Parathyroid adenoma (tissue), 2 donors: ENCODE measurements at regions not wholly inside any gene's neighbourhood (a gene's known extent, or its start where the extent isn't known, plus 50 kb on each side); places are given as distances from the start of the nearest gene placed in this dataset.

Source experiments
- H2AFZ ChIP-seq: fragments of 300-600 bp; sonication (generic); one replicate; pipeline ENCODE4 v1.7.0; 2017; ENCODE audit warnings: antibody characterized with exemption, mild to moderate bottlenecking
- H3K27ac ChIP-seq: fragments of 300-600 bp; sonication (generic); one replicate; pipeline ENCODE4 v1.7.0; 2017
- H3K27me3 ChIP-seq: fragments of 300-600 bp; sonication (generic); one replicate; pipeline ENCODE4 v1.7.0; 2017; ENCODE audit warnings: low read length; ENCODE audit not compliant: control insufficient read depth, insufficient read depth
- H3K36me3 ChIP-seq: fragments of 300-600 bp; sonication (generic); one replicate; pipeline ENCODE4 v1.7.0; 2017; ENCODE audit warnings: low read length; ENCODE audit not compliant: control insufficient read depth, insufficient read depth
- H3K4me1 ChIP-seq: fragments of 300-600 bp; sonication (generic); one replicate; pipeline ENCODE4 v1.7.0; 2017; ENCODE audit warnings: control low read depth
- H3K4me2 ChIP-seq: fragments of 300-600 bp; sonication (generic); one replicate; pipeline ENCODE4 v1.7.0; 2017; ENCODE audit warnings: low read length
- H3K4me3 ChIP-seq: fragments of 300-600 bp; sonication (generic); one replicate; pipeline ENCODE4 v1.7.0; 2017; ENCODE audit warnings: low read depth, low read length
- H3K79me2 ChIP-seq: fragments of 300-600 bp; sonication (generic); one replicate; pipeline ENCODE4 v1.7.0; 2017; ENCODE audit warnings: control low read depth
- H3K9ac ChIP-seq: fragments of 300-600 bp; sonication (generic); one replicate; pipeline ENCODE4 v1.7.0; 2017; ENCODE audit warnings: mild to moderate bottlenecking
- H3K9me3 ChIP-seq: fragments of 300-600 bp; sonication (generic); one replicate; pipeline ENCODE4 v1.7.0; 2017; ENCODE audit warnings: low read length; ENCODE audit not compliant: control insufficient read depth
- CTCF ChIP-seq: fragments of 300-600 bp; sonication (generic); IDR thresholded peaks from one replicate; pipeline ENCODE4 v1.7.0; 2017; ENCODE audit warnings: antibody characterized with exemption, mild to moderate bottlenecking
- donor health status: primary hyperparathyroidism.

- H3K27ac ChIP-seq = no peak overlapping the region
- H3K79me2 ChIP-seq = no peaks in the 10 kb centered on the region
- H2AFZ ChIP-seq = no peak overlapping the region
- no peaks in the 10 kb centered on the region for H3K27me3 ChIP-seq
- H3K4me2 ChIP-seq = no peak overlapping the region
- H3K4me1 ChIP-seq = no peaks in the 10 kb centered on the region
- no peak overlapping the region for H3K9ac ChIP-seq
- no peak for TF ChIP-seq CTCF
- no peak overlapping the region for H3K4me3 ChIP-seq
- no peaks in the 10 kb centered on the region for H3K9me3 ChIP-seq
- H3K36me3 ChIP-seq = no peaks in the 10 kb centered on the region
These were observed 144.8 kb upstream of the GLI2 start for GRCh38 chr2:120590841-120591240.

- Histone ChIP-seq H3K36me3 (no peaks in the 10 kb centered on the region), H3K27ac (no peak overlapping the region), H3K4me1 (no peaks in the 10 kb centered on the region), H3K4me3 (no peak overlapping the region), H3K9me3 (no peaks in the 10 kb centered on the region), H2AFZ (no peak overlapping the region), H3K9ac (no peak overlapping the region), H3K4me2 (no peak overlapping the region), H3K79me2 (no peaks in the 10 kb centered on the region), H3K27me3 (no peaks in the 10 kb centered on the region)
- no peak for TF ChIP-seq CTCF
These were observed 144.1 kb upstream of the GLI2 start for GRCh38 chr2:120591572-120591971.

- no peaks in the 10 kb centered on the region for H3K79me2 ChIP-seq
- no peaks in the 10 kb centered on the region for H3K9me3 ChIP-seq
- no peak overlapping the region for H3K9ac ChIP-seq
- H3K27ac ChIP-seq = no peak overlapping the region
- H3K27me3 ChIP-seq = no peaks in the 10 kb centered on the region
- no peak for TF ChIP-seq CTCF
- H3K4me3 ChIP-seq = no peak overlapping the region
- no peaks in the 10 kb centered on the region for H3K4me1 ChIP-seq
- no peaks in the 10 kb centered on the region for H3K36me3 ChIP-seq
- no peak overlapping the region for H2AFZ ChIP-seq
- no peak overlapping the region for H3K4me2 ChIP-seq
These were observed 143.6 kb upstream of the GLI2 start for GRCh38 chr2:120592084-120592483.

- Histone ChIP-seq H3K4me3 (no peak overlapping the region), H3K79me2 (no peaks in the 10 kb centered on the region), H2AFZ (no peak overlapping the region), H3K27ac (no peak overlapping the region), H3K9me3 (no peaks in the 10 kb centered on the region), H3K4me1 (no peaks in the 10 kb centered on the region), H3K9ac (no peak overlapping the region), H3K36me3 (no peaks in the 10 kb centered on the region), H3K27me3 (no peaks in the 10 kb centered on the region), H3K4me2 (no peak overlapping the region)
- no peak for TF ChIP-seq CTCF
These were observed 141.6 kb upstream of the GLI2 start for GRCh38 chr2:120593921-120594686.
